Thyroid gland (tissue), 4 donors: ENCODE measurements at regions not wholly inside any gene's neighbourhood (a gene's known extent, or its start where the extent isn't known, plus 50 kb on each side); places are given as distances from the start of the nearest gene placed in this dataset.

Experiments used
- CTCF ChIP-seq, 6 experiments: fragments of 200-600 bp in 3 of 6; fragments of 450-650 bp in 3 of 6; sonication (generic) in 3 of 6; IDR thresholded peaks; one replicate each; pipeline ENCODE4 v1.5.1; 2016 to 2019; ENCODE audit warnings: antibody characterized with exemption in 6 of 6, mild to moderate bottlenecking in 2 of 6, inconsistent platforms in 1 of 6, moderate library complexity in 1 of 6
- POLR2A ChIP-seq, 2 donors: fragments of 450-650 bp; IDR thresholded peaks; one replicate each; pipeline ENCODE4 v1.6.1; 2017; ENCODE audit warnings: antibody characterized with exemption in 2 of 2, mild to moderate bottlenecking in 2 of 2, moderate library complexity in 1 of 2

- TF ChIP-seq CTCF (IDR thresholded peaks at IDR 0.05) (no peak), POLR2A (IDR thresholded peaks at IDR 0.05) (no peak)
Measured at GRCh38 chr1:74835051-74835450, 102.1 kb downstream of the TYW3 start.
